ENCODE measurements at regions not wholly inside any gene's neighbourhood (a gene's known extent, or its start where the extent isn't known, plus 50 kb on each side); places are given as distances from the start of the nearest gene placed in this dataset.

DNA sequence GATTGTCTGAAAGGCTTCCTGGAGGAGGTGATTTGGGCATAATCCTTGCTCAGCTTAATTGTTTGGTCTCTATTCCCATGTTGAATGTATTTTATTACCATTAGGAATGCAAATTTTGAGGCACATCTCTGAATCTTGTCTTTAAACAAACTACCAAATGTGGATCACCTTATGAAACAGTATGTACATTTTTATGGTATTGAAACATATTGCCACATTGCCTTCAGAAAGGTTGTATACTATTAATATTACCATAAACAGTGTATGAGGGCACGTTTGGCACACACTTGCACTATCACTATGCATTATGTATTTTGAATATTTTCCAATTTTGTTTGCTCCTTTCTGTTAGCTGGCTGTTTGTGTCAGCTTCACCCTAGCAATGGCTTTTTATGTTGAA, 60.0 kb upstream of the ALB start:
- TF ChIP-seq, protein P1, sequence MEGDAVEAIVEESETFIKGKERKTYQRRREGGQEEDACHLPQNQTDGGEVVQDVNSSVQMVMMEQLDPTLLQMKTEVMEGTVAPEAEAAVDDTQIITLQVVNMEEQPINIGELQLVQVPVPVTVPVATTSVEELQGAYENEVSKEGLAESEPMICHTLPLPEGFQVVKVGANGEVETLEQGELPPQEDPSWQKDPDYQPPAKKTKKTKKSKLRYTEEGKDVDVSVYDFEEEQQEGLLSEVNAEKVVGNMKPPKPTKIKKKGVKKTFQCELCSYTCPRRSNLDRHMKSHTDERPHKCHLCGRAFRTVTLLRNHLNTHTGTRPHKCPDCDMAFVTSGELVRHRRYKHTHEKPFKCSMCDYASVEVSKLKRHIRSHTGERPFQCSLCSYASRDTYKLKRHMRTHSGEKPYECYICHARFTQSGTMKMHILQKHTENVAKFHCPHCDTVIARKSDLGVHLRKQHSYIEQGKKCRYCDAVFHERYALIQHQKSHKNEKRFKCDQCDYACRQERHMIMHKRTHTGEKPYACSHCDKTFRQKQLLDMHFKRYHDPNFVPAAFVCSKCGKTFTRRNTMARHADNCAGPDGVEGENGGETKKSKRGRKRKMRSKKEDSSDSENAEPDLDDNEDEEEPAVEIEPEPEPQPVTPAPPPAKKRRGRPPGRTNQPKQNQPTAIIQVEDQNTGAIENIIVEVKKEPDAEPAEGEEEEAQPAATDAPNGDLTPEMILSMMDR (IDR thresholded peaks at IDR 0.05), result no peak
- no peak for TF ChIP-seq POLR2A (IDR thresholded peaks at IDR 0.05; ENCODE audit: low read depth)
